Left lobe of liver (tissue), 2 donors: ENCODE measurements at regions not wholly inside any gene's neighbourhood (a gene's known extent, or its start where the extent isn't known, plus 50 kb on each side); places are given as distances from the start of the nearest gene placed in this dataset.
"Not testable (repeated sequence)": the region's sequence is repeated elsewhere in the genome, so short reads cannot be mapped to it uniquely, and the experiment has no call there.

ENCODE experiments used
- ATAC-seq: fragments of 200-7000 bp; cut with Tn5 transposase; one replicate; pipeline ENCODE4 v1.9.1; 2020; ENCODE audit warnings: mild to moderate bottlenecking, moderate library complexity
- DNase-seq: peaks from one replicate; pipeline ENCODE4 v3.0.0-alpha.2; 2020; ENCODE audit warnings: low spot score
- donor health status: DM: no; HTN: no; CAD: no; lungs with moderate emphysema.
- donor health status: DM: no; HTN: yes; CAD: no.

- DNase-seq = no peak
- no peak for ATAC-seq
These were observed 264.7 kb downstream of the RNF152 start for GRCh38 chr18:61628085-61628484.

DNA sequence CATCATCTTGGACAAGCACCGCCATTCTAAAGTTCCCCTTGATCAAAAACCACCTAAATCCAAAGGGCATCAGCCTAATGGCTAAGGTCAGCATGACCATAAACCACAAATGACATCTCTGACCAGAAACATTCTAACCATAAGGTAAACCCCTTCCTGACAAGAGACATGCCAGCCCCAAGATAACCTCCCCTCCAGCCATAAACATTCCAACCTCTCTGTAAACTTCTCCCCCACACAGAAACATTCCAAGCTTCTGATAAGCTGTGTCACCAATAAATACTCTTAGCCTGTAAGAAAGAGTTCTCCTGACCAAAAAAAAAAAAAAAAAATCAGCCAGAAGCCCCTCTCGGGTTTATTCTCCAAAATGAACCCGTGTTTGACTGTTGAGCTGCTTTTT, 268.2 kb downstream of the RNF152 start:
- DNase-seq, ATAC-seq: not testable (repeated sequence)

- ATAC-seq (peak; percentile 73), DNase-seq (no peak)
These were observed 273.0 kb downstream of the RNF152 start for GRCh38 chr18:61619783-61620182.

GRCh38 chr18:61618816-61619215, 274.0 kb downstream of the RNF152 start:
- DNase-seq (no peak), ATAC-seq (no peak)

DNA sequence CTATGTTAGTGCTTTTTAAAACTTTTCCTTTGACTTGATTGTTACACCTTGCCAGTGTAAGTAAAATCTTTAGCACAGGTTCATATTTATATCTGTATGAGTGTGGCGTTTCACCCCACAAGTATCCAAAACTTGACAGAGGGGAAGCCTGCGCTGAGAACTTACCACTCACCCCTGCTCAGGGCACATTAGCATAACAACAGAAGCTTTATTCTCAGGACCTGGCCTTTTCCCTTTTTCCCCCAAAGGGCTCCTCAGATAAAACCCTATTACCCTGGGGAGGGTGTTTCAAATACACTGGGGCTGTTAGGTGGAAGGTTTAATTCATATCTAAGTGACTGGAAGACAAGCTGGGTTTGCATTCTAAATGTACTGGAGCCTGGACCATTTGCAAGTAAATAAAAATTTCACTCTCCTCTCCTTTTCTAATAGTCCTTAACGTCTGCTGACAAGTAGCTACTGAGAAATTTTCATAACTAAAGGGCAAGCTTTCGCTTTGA, 276.6 kb downstream of the RNF152 start:
- ATAC-seq (no peak), DNase-seq (no peak)

DNA sequence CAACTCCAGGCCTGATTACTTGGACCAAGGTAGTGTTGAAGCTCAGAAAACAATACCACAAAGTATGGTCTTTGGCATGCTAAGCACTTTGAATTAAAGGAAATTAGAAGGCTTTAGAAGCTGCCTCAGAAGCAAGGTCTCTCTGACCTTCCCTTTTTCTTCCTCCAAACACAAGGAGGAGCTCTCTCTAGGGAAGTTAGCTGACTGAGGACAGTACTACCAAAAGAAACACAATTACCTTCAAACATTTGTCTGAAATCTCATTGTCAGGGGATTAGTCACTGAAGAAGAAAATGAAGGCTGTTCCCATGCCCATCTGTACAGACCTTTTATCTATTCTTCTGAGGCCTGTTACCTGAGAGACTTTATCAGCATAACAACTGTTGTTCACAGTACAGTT, 279.3 kb downstream of the CDH20 start:
- DNase-seq (no peak), ATAC-seq (peak; percentile 63)

- ATAC-seq = no peak
These were observed 275.9 kb downstream of the CDH20 start for GRCh38 chr18:61609131-61609530.

GRCh38 chr18:61608316-61608715, 275.1 kb downstream of the CDH20 start:
- ATAC-seq (no peak), DNase-seq (no peak)

More at GRCh38 chr18:61609131-61609530, 275.9 kb downstream of the CDH20 start:
- no peak for DNase-seq

DNA sequence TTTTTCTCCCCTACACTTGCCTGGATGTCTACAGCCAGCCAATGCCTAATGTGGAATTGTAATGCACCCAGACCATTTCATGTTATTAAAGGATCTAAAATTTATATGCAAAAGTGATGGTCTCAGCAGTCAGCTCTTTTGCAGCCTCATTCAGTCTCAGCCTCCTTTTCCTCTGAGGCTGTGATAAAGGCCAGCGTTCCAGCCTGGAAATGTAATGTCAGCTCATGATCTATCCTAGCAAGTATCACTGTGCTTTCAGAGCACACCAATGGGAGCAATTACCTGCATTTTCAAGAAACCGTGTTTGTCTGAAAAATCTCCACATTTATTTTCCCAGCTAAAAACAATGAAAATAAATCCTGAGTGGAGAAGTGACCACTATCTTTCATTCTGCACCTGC, 274.6 kb downstream of the CDH20 start:
- ATAC-seq = no peak
- no peak for DNase-seq

GRCh38 chr18:61606759-61607158, 273.5 kb downstream of the CDH20 start:
- ATAC-seq = peak; percentile 47
- DNase-seq = no peak

GRCh38 chr18:61606068-61606660, 272.9 kb downstream of the CDH20 start:
- DNase-seq (no peak), ATAC-seq (no peak)

DNA sequence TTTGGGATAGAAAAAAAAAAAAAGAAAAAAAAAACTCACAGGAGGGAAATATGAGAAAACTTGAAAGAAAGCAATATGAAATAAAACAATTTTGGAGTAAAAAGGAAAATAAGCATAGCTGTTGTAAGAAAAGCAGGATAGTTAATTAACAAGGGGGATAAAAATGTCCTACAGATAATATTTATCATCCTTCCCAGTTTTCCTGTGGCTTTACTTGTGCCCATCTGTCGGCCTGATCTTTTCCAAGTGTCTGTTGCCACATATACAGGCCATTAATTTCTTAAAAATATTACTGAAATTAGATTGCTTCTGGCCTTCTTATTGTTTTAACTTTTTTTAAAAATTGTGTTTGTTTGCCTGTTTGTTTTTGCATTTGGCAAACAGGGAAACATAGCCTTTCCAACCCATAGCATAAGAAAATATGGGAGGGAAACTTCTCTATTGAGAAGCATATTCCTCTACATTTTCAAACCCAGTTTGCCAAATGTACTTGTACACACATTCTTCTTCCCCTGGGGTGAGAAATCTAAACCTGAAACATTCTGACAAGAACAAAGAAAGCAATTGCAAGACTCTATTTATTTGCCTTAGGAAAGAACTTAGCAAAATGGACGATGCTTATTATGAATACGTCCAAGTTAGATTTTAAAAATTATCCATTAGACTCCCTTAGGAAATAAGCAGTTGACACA, 272.3 kb downstream of the CDH20 start:
- DNase-seq = no peak
- ATAC-seq = no peak
